Gastroesophageal sphincter (tissue), 3 donors: ENCODE measurements at regions not wholly inside any gene's neighbourhood (a gene's known extent, or its start where the extent isn't known, plus 50 kb on each side); places are given as distances from the start of the nearest gene placed in this dataset.

Source experiments
- EP300 ChIP-seq: sonication (generic); formaldehyde crosslinking; IDR thresholded peaks from one replicate; pipeline ENCODE4 v1.6.1; 2017; ENCODE audit warnings: antibody characterized with exemption, mild to moderate bottlenecking
- POLR2A ChIP-seq, 2 donors: fragments of 450-650 bp; IDR thresholded peaks; one replicate each; pipeline ENCODE4 v1.6.1; 2017; ENCODE audit warnings: antibody characterized with exemption in 2 of 2, mild to moderate bottlenecking in 2 of 2, moderate library complexity in 1 of 2
- TF ChIP-seq, protein P1 (sequence below), 4 experiments: fragments of 200-600 bp in 2 of 4; fragments of 450-650 bp in 2 of 4; sonication (generic) in 1 of 4; IDR thresholded peaks; one replicate each; pipeline ENCODE4 v1.5.1; 2017 to 2019; ENCODE audit warnings: antibody characterized with exemption in 4 of 4, mild to moderate bottlenecking in 2 of 4, moderate library complexity in 2 of 4

DNA sequence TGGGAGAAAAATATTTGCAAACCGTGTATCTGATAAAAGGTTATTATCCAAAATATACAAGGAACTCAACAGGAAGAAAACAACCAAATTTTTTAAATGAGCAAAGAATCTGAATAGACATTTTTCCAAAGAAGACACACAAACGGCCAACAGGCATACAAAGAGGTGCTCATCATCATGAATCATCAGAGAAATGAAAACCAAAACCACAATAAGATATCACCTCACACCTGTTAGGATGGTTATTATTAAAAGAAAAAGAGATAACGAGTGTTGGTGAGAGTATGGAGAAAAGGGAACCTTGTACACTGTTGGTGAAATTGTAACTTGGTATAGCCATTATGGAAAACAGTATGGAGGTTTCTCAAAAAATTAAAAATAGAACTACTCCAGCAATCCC lies 463.3 kb downstream of the IRS1 start:
- TF ChIP-seq EP300 (no peak), POLR2A (IDR thresholded peaks at IDR 0.05) (no peak)
- TF ChIP-seq, protein P1, sequence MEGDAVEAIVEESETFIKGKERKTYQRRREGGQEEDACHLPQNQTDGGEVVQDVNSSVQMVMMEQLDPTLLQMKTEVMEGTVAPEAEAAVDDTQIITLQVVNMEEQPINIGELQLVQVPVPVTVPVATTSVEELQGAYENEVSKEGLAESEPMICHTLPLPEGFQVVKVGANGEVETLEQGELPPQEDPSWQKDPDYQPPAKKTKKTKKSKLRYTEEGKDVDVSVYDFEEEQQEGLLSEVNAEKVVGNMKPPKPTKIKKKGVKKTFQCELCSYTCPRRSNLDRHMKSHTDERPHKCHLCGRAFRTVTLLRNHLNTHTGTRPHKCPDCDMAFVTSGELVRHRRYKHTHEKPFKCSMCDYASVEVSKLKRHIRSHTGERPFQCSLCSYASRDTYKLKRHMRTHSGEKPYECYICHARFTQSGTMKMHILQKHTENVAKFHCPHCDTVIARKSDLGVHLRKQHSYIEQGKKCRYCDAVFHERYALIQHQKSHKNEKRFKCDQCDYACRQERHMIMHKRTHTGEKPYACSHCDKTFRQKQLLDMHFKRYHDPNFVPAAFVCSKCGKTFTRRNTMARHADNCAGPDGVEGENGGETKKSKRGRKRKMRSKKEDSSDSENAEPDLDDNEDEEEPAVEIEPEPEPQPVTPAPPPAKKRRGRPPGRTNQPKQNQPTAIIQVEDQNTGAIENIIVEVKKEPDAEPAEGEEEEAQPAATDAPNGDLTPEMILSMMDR (IDR thresholded peaks at IDR 0.05): no peak
